Testis (tissue), 2 donors: ENCODE measurements at regions not wholly inside any gene's neighbourhood (a gene's known extent, or its start where the extent isn't known, plus 50 kb on each side); places are given as distances from the start of the nearest gene placed in this dataset.

Experiments
- DNase-seq: peaks from one replicate; pipeline ENCODE4 v3.0.0-alpha.2; 2019
- H3K27ac ChIP-seq, 2 donors: fragments of 200-600 bp; sonication (generic); one replicate each; pipeline ENCODE4 v1.5.1; 2019
- H3K27me3 ChIP-seq: fragments of 200-600 bp; sonication (generic); one replicate; pipeline ENCODE4 v1.5.1; 2019
- H3K36me3 ChIP-seq: fragments of 200-600 bp; sonication (generic); one replicate; pipeline ENCODE4 v1.5.1; 2017; ENCODE audit warnings: low read depth; ENCODE audit errors: missing control alignments
- H3K4me1 ChIP-seq: fragments of 200-600 bp; sonication (generic); one replicate; pipeline ENCODE4 v1.5.1; 2019
- H3K4me3 ChIP-seq, 2 donors: fragments of 200-600 bp; sonication (generic); one replicate each; pipeline ENCODE4 v1.5.1; 2017 to 2019
- H3K9me3 ChIP-seq: fragments of 200-600 bp; sonication (generic); one replicate; pipeline ENCODE4 v1.5.1; 2017
- CTCF ChIP-seq, 3 experiments: fragments of 450-650 bp in 2 of 3; fragments of 200-600 bp in 1 of 3; sonication (generic) in 1 of 3; IDR thresholded peaks; one replicate each; pipeline ENCODE4 v1.5.1; 2016 to 2019; ENCODE audit warnings: antibody characterized with exemption in 3 of 3, mild to moderate bottlenecking in 2 of 3, moderate library complexity in 1 of 3
- POLR2A ChIP-seq: fragments of 450-650 bp; IDR thresholded peaks from one replicate; pipeline ENCODE4 v1.6.1; 2017; ENCODE audit warnings: antibody characterized with exemption, mild to moderate bottlenecking, moderate library complexity
- WGBS, 2 donors: methylation state at CpG; one replicate each; pipeline ENCODE4 v1.1.5; 2018; 5-methylcytosine and 5-hydroxymethylcytosine counted together
- intact Hi-C: fragments of 100-400 bp; cut with DNase I; formaldehyde crosslinking; loops from one replicate; pipeline ENCODE4 v1.15.1; 2023; ENCODE audit warnings: low total_unique reads

GRCh38 chr13:33550885-33551284 lies 265.3 kb upstream of the STARD13 start:
- intact Hi-C loops = no loop called here
- no peak for DNase-seq
- H3K9me3 ChIP-seq = no peaks in the 10 kb centered on the region
- no peaks in the 10 kb centered on the region for H3K36me3 ChIP-seq
- 92 to 94% methylated on average over 2 of the region's 2 CpGs for WGBS, 2 donors
- no peak overlapping the region for H3K27ac ChIP-seq
- H3K4me1 ChIP-seq = peaks cover 4% of the 10 kb centered on the region
- no peaks in the 10 kb centered on the region for H3K27me3 ChIP-seq
- no peak for TF ChIP-seq POLR2A
- no peak for TF ChIP-seq CTCF (IDR thresholded peaks at IDR 0.05)
- H3K4me3 ChIP-seq = no peak overlapping the region

GRCh38 chr13:33554919-33555791 lies 262.8 kb upstream of the RFC3 start:
- no peak for TF ChIP-seq POLR2A
- TF ChIP-seq CTCF (IDR thresholded peaks at IDR 0.05) = no peak
- Histone ChIP-seq H3K36me3 (no peaks in the 10 kb centered on the region), H3K4me3 (no peak overlapping the region), H3K27ac (peak overlapping the region in 1 of 2 donors; percentile 13), H3K27me3 (no peaks in the 10 kb centered on the region), H3K4me1 (peaks cover 4% of the 10 kb centered on the region), H3K9me3 (no peaks in the 10 kb centered on the region)
- no peak for DNase-seq
- 55 to 69% methylated on average over 3 of the region's 3 CpGs for whole genome bisulfite sequencing, 2 donors
- intact Hi-C loops = no loop called here

- Histone ChIP-seq H3K27me3 (no peaks in the 10 kb centered on the region), H3K27ac (no peak overlapping the region), H3K4me3 (no peak overlapping the region), H3K4me1 (peaks cover 10% of the 10 kb centered on the region), H3K36me3 (no peaks in the 10 kb centered on the region), H3K9me3 (no peaks in the 10 kb centered on the region)
- TF ChIP-seq CTCF (IDR thresholded peaks at IDR 0.05) = no peak
- no peak for TF ChIP-seq POLR2A
- 86 to 92% methylated on average over 1 of the region's 1 CpG for WGBS, 2 donors
- no peak for DNase-seq
- intact Hi-C loops = no loop called here
These were observed 261.1 kb upstream of the RFC3 start for GRCh38 chr13:33556828-33557227.

- no peaks in the 10 kb centered on the region for H3K36me3 ChIP-seq
- no peak overlapping the region for H3K27ac ChIP-seq
- no peak for TF ChIP-seq CTCF (IDR thresholded peaks at IDR 0.05)
- TF ChIP-seq POLR2A = no peak
- intact Hi-C loops = no loop called here
- no peaks in the 10 kb centered on the region for H3K27me3 ChIP-seq
- H3K4me3 ChIP-seq = no peak overlapping the region
- H3K9me3 ChIP-seq = no peaks in the 10 kb centered on the region
- peaks cover 6% of the 10 kb centered on the region for H3K4me1 ChIP-seq
- no peak for DNase-seq
These were observed 257.2 kb upstream of the RFC3 start for GRCh38 chr13:33560726-33561125.

- no peak for DNase-seq
- intact Hi-C loops = no loop called here
- Histone ChIP-seq H3K27me3 (no peaks in the 10 kb centered on the region), H3K27ac (no peak overlapping the region), H3K4me1 (peaks cover 6% of the 10 kb centered on the region), H3K36me3 (no peaks in the 10 kb centered on the region), H3K9me3 (no peaks in the 10 kb centered on the region), H3K4me3 (no peak overlapping the region)
- TF ChIP-seq CTCF (IDR thresholded peaks at IDR 0.05) (no peak), POLR2A (no peak)
- WGBS, 2 donors = 80 to 85% methylated on average over 2 of the region's 2 CpGs
These were observed 256.3 kb upstream of the RFC3 start for GRCh38 chr13:33561627-33562026.
